SK-N-SH (cell line): ENCODE measurements at regions not wholly inside any gene's neighbourhood (a gene's known extent, or its start where the extent isn't known, plus 50 kb on each side); places are given as distances from the start of the nearest gene placed in this dataset.

Source experiments
- CTCF ChIA-PET: fragments of 300-600, 350-600 bp; formaldehyde crosslinking; extraction: SDS; loops from one replicate; lab custom pipeline; 2021; lab: Yijun Ruan, JAX
- POLR2A ChIA-PET: fragments of 350-600 bp; sonication (Branson Sonifier 250); formaldehyde crosslinking; extraction: SDS; loops from one replicate; lab custom pipeline; 2020; ENCODE audit warnings: antibody characterized with exemption, inconsistent platforms; lab: Yijun Ruan, JAX
- DNase-seq: peaks from one replicate; pipeline ENCODE4 v3.0.0; 2012
- H2AFZ ChIP-seq: fragments of 200-600 bp; sonication (generic); 2 replicates; pipeline ENCODE4 v1.8.1; 2016; ENCODE audit warnings: antibody characterized with exemption, mild to moderate bottlenecking, low read depth
- H3F3A ChIP-seq: fragments of 200-600 bp; sonication (generic); replicated peaks from 2 replicates; pipeline ENCODE3; 2016; ENCODE audit warnings: antibody characterized with exemption, mild to moderate bottlenecking; ENCODE audit not compliant: insufficient read depth
- H3K27ac ChIP-seq, 2 experiments: fragments of 200-500 bp in 1 of 2; fragments of 200-600 bp in 1 of 2; sonication (Bioruptor generic) in 1 of 2; sonication (generic), shearing (Covaris generic) in 1 of 2; 2 replicates each; pipeline versions ENCODE4 v1.5.1 to v1.6.1; 2014 to 2016; ENCODE audit warnings: low read depth in 2 of 2, inconsistent platforms in 1 of 2, low read length in 1 of 2, mild to moderate bottlenecking in 1 of 2, mixed read lengths in 1 of 2
- H3K27me3 ChIP-seq: fragments of 200-600 bp; sonication (generic), shearing (Covaris generic); 2 replicates; pipeline ENCODE4 v1.6.1; 2016; ENCODE audit warnings: mixed run types; ENCODE audit not compliant: insufficient read depth
- H3K36me3 ChIP-seq, 2 experiments: fragments of 200-500 bp in 1 of 2; fragments of 200-600 bp in 1 of 2; sonication (Bioruptor generic) in 1 of 2; sonication (generic) in 1 of 2; replicated peaks in 1 of 2; 2 replicates each; pipeline versions ENCODE3 to v1.5.1; 2014 to 2016; ENCODE audit warnings: low read length in 1 of 2, mild to moderate bottlenecking in 1 of 2; ENCODE audit not compliant: insufficient read depth in 2 of 2, control insufficient read depth in 1 of 2
- H3K4me1 ChIP-seq, 2 experiments: fragments of 200-500 bp in 1 of 2; fragments of 200-600 bp in 1 of 2; sonication (Bioruptor generic) in 1 of 2; sonication (generic), shearing (Covaris generic) in 1 of 2; 2 replicates each; pipeline versions ENCODE4 v1.5.1 to v1.6.1; 2014 to 2016; ENCODE audit warnings: low read depth in 1 of 2, low read length in 1 of 2, mixed run types in 1 of 2; ENCODE audit not compliant: insufficient read depth in 2 of 2, control insufficient read depth in 1 of 2
- H3K4me2 ChIP-seq: fragments of 200-600 bp; sonication (generic), shearing (Covaris generic); 2 replicates; pipeline ENCODE4 v1.6.1; 2017; ENCODE audit warnings: mixed run types
- H3K4me3 ChIP-seq, 2 experiments: fragments of 200-500 bp in 1 of 2; fragments of 200-600 bp in 1 of 2; sonication (Bioruptor generic) in 1 of 2; sonication (generic), shearing (Covaris generic) in 1 of 2; 2 replicates each; pipeline versions ENCODE4 v1.5.1 to v1.8.1; 2014 to 2016; ENCODE audit warnings: low read depth in 2 of 2, inconsistent platforms in 1 of 2, low read length in 1 of 2, mild to moderate bottlenecking in 1 of 2, mixed read lengths in 1 of 2, moderate library complexity in 1 of 2
- H3K79me2 ChIP-seq: fragments of 200-600 bp; sonication (generic); 2 replicates; pipeline ENCODE4 v1.8.1; 2017; ENCODE audit warnings: mild to moderate bottlenecking; ENCODE audit not compliant: insufficient read depth
- H3K9ac ChIP-seq: fragments of 200-600 bp; sonication (generic); 2 replicates; pipeline ENCODE4 v1.6.1; 2017; ENCODE audit warnings: mixed run types
- H3K9me2 ChIP-seq: fragments of 200-600 bp; sonication (generic); 2 replicates; pipeline ENCODE4 v1.6.1; 2017; ENCODE audit warnings: mixed run types
- H3K9me3 ChIP-seq: fragments of 200-600 bp; sonication (generic); 2 replicates; pipeline ENCODE4 v1.6.1; 2017; ENCODE audit warnings: mixed run types, mild to moderate bottlenecking, moderate library complexity
- H4K20me1 ChIP-seq: fragments of 200-600 bp; sonication (generic); 2 replicates; pipeline ENCODE4 v1.6.1; 2017; ENCODE audit warnings: mild to moderate bottlenecking, mixed run types; ENCODE audit not compliant: insufficient read depth
- CHD2 ChIP-seq: fragments of 150-350 bp; IDR thresholded peaks from 2 replicates; pipeline ENCODE4 v1.6.1; 2018; ENCODE audit warnings: low read length; ENCODE audit not compliant: partially characterized antibody
- CTCF ChIP-seq: fragments of 200-600 bp; sonication (generic); IDR thresholded peaks from 2 replicates; pipeline ENCODE4 v1.6.1; 2017; ENCODE audit warnings: antibody characterized with exemption, mild to moderate bottlenecking, moderate library complexity
- EZH2phosphoT487 ChIP-seq: fragments of 200-600 bp; sonication (generic); IDR thresholded peaks from 2 replicates; pipeline ENCODE4 v1.6.1; 2017; ENCODE audit warnings: low read depth, mixed run types, mild to moderate bottlenecking, antibody characterized with exemption, moderate library complexity, borderline replicate concordance
- FOXJ3 ChIP-seq: sonication (generic); formaldehyde crosslinking; IDR thresholded peaks from 2 replicates; pipeline ENCODE4 v1.5.1; 2020; ENCODE audit warnings: mild to moderate bottlenecking, missing genetic modification reagents
- FOXM1 ChIP-seq: IDR thresholded peaks from 2 replicates; pipeline ENCODE4 v1.4.0; 2012; ENCODE audit warnings: low read depth, mild to moderate bottlenecking
- GABPA ChIP-seq: IDR thresholded peaks from 2 replicates; pipeline ENCODE4 v1.4.0; 2012; ENCODE audit warnings: low read depth, mild to moderate bottlenecking
- GATA2 ChIP-seq: sonication (generic); formaldehyde crosslinking; IDR thresholded peaks from 2 replicates; pipeline ENCODE4 v1.5.0; 2020; ENCODE audit warnings: mild to moderate bottlenecking, missing genetic modification reagents
- MXI1 ChIP-seq: IDR thresholded peaks from 2 replicates; pipeline ENCODE4 v1.6.1; 2012; ENCODE audit warnings: mild to moderate bottlenecking, low read depth, low read length, improper control_type of control experiment
- NFIC ChIP-seq: IDR thresholded peaks from 2 replicates; pipeline ENCODE4 v1.4.0; 2012; ENCODE audit warnings: borderline replicate concordance
- RAD21 ChIP-seq: IDR thresholded peaks from 2 replicates; pipeline ENCODE4 v1.6.1; 2012; ENCODE audit warnings: mild to moderate bottlenecking, low read length
- RFX5 ChIP-seq: IDR thresholded peaks from 2 replicates; pipeline ENCODE4 v1.6.1; 2012; ENCODE audit warnings: mild to moderate bottlenecking, improper control_type of control experiment, low read length
- RXRA ChIP-seq: IDR thresholded peaks from 2 replicates; pipeline ENCODE4 v1.4.0; 2012; ENCODE audit warnings: low read depth, mild to moderate bottlenecking, borderline replicate concordance
- SIN3A ChIP-seq: IDR thresholded peaks from 2 replicates; pipeline ENCODE4 v1.6.1; 2012; ENCODE audit warnings: low read depth, mild to moderate bottlenecking, low read length, moderate library complexity, borderline replicate concordance
- SMC3 ChIP-seq: IDR thresholded peaks from 2 replicates; pipeline ENCODE4 v1.6.1; 2012; ENCODE audit warnings: low read depth, low read length, improper control_type of control experiment
- TAF1 ChIP-seq: IDR thresholded peaks from 2 replicates; pipeline ENCODE4 v1.6.1; 2012; ENCODE audit warnings: low read depth, mild to moderate bottlenecking, low read length, moderate library complexity, borderline replicate concordance
- TCF12 ChIP-seq: IDR thresholded peaks from 2 replicates; pipeline ENCODE4 v1.4.0; 2012
- TEAD4 ChIP-seq: IDR thresholded peaks from 2 replicates; pipeline ENCODE4 v1.4.0; 2012; ENCODE audit warnings: mild to moderate bottlenecking, borderline replicate concordance; ENCODE audit not compliant: insufficient read depth
- USF1 ChIP-seq: IDR thresholded peaks from 2 replicates; pipeline ENCODE4 v1.4.0; 2012; ENCODE audit warnings: low read depth, borderline replicate concordance
- ZBTB33 ChIP-seq: IDR thresholded peaks from 2 replicates; pipeline ENCODE4 v1.4.0; 2012; ENCODE audit warnings: low read depth, borderline replicate concordance
- WGBS: methylation state at CpG from one replicate; pipeline ENCODE4 v1.1.6; 2017; ENCODE audit warnings: low lambda C conversion rate; 5-methylcytosine and 5-hydroxymethylcytosine counted together

- no peak overlapping the region for H3K4me2 ChIP-seq
- no peaks in the 10 kb centered on the region for H4K20me1 ChIP-seq
- H3K9me3 ChIP-seq, result no peaks in the 10 kb centered on the region
- H3F3A ChIP-seq, result no peaks in the 10 kb centered on the region
- CTCF ChIA-PET, result no interaction called here
- H2AFZ ChIP-seq, result no peak overlapping the region
- H3K9me2 ChIP-seq, result no peaks in the 10 kb centered on the region
- WGBS, result 2% methylated on average over 4 of the region's 4 CpGs
- H3K36me3 ChIP-seq, result no peaks in the 10 kb centered on the region
- DNase-seq, result no peak
- H3K27me3 ChIP-seq, result no peaks in the 10 kb centered on the region; the same call in 1 of the 2 replicates
- POLR2A ChIA-PET, result no interaction called here
- no peak overlapping the region for H3K27ac ChIP-seq
- no peaks in the 10 kb centered on the region for H3K4me1 ChIP-seq
- H3K79me2 ChIP-seq, result no peaks in the 10 kb centered on the region
- no peak overlapping the region for H3K9ac ChIP-seq
- H3K4me3 ChIP-seq, result no peak overlapping the region
- no peak for TF ChIP-seq ZBTB33
- TF ChIP-seq CHD2, result no peak
- no peak for TF ChIP-seq NFIC
- no peak for TF ChIP-seq RXRA
- TF ChIP-seq TAF1, result no peak
- no peak for TF ChIP-seq RAD21
- TF ChIP-seq GATA2 (CRISPR knock-in tag), result no peak
- TF ChIP-seq TCF12, result no peak
- TF ChIP-seq GABPA, result no peak
- no peak for TF ChIP-seq TEAD4
- TF ChIP-seq USF1, result no peak
- TF ChIP-seq FOXM1, result no peak
- no peak for TF ChIP-seq SMC3
- no peak for TF ChIP-seq SIN3A
- no peak for TF ChIP-seq EZH2phosphoT487
- TF ChIP-seq FOXJ3, result no peak
- TF ChIP-seq RFX5, result no peak
- no peak for TF ChIP-seq CTCF
- no peak for TF ChIP-seq MXI1
Measured at GRCh38 chr6:147859071-147859470, 350.6 kb downstream of the SAMD5 start.
